PC-9 (cell line): ENCODE measurements at regions not wholly inside any gene's neighbourhood (a gene's known extent, or its start where the extent isn't known, plus 50 kb on each side); places are given as distances from the start of the nearest gene placed in this dataset.

ENCODE experiments used
- CTCF ChIP-seq: fragments of 200-600 bp; sonication (generic); conservative IDR thresholded peaks from 2 replicates; pipeline ENCODE4 v1.6.1; 2017; ENCODE audit warnings: mixed run types, antibody characterized with exemption, mild to moderate bottlenecking, moderate library complexity
- EZH2 ChIP-seq: fragments of 200-600 bp; sonication (generic); IDR thresholded peaks from 2 replicates; pipeline ENCODE4 v1.8.0; 2017; ENCODE audit warnings: antibody characterized with exemption, low read depth

- TF ChIP-seq CTCF = no peak
- TF ChIP-seq EZH2 = no peak
Measured at GRCh38 chr9:107198718-107199117, 84.4 kb upstream of the RAD23B start.
